ENCODE measurements at regions not wholly inside any gene's neighbourhood (a gene's known extent, or its start where the extent isn't known, plus 50 kb on each side); places are given as distances from the start of the nearest gene placed in this dataset.

DNA sequence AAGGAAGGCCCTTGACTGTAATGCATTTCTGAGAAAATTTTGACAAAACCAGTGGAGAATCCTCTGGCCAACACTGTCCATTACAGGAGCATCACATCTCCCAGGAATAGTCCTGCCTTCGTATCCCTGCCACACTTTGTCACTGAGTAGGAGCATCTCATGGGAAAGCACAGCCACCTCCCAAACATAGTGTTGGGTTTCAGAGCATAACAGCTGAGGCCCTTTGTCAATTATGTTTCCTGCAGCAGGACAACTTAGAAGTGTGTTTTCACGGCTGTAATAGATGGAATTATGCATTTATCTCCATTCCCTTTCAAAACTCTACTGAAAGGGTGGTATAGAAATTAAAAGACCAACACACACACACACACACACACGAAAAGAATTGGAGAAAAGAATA lies 91.1 kb upstream of the SMAD1 start:
- H3K9me3 ChIP-seq (ENCODE audit: control insufficient read depth, insufficient read depth, low read length): no peaks in the 10 kb centered on the region
- H3K27me3 ChIP-seq (ENCODE audit: control insufficient read depth, insufficient read depth, low read length): no peaks in the 10 kb centered on the region
- H3K9ac ChIP-seq (ENCODE audit: low read depth, low read length): no peak overlapping the region
- H3K36me3 ChIP-seq (ENCODE audit: control insufficient read depth, insufficient read depth, low read length): no peaks in the 10 kb centered on the region
- H3K27ac ChIP-seq (ENCODE audit: low read depth, low read length): no peak overlapping the region
- H3K4me3 ChIP-seq (ENCODE audit: low read depth, low read length): no peak overlapping the region
- H3K4me1 ChIP-seq (ENCODE audit: control insufficient read depth, insufficient read depth, low read length): no peaks in the 10 kb centered on the region

DNA sequence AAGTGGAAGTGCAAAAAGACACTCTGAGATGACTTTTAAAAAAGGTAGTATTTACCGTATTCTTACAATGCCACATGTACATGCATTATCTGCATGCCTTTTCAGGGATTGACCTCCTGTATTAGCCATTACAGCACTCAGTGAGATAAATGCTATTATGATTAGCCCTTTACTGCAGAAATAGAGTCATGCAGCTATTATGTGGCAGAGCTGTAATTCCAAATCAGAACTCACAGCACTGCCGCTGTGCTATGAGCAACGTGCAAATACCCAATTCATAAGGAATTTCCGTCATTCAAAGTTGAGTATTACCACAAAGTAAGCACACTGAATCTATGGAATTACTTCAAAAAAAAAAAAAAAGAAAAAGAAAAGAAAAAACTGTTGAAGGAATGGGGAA lies 92.1 kb upstream of the SMAD1 start:
- Histone ChIP-seq H3K4me1 (ENCODE audit: control insufficient read depth, insufficient read depth, low read length) (no peaks in the 10 kb centered on the region), H3K9me3 (ENCODE audit: control insufficient read depth, insufficient read depth, low read length) (no peaks in the 10 kb centered on the region), H3K27me3 (ENCODE audit: control insufficient read depth, insufficient read depth, low read length) (no peaks in the 10 kb centered on the region), H3K36me3 (ENCODE audit: control insufficient read depth, insufficient read depth, low read length) (no peaks in the 10 kb centered on the region), H3K4me3 (ENCODE audit: low read depth, low read length) (no peak overlapping the region), H3K27ac (ENCODE audit: low read depth, low read length) (no peak overlapping the region), H3K9ac (ENCODE audit: low read depth, low read length) (no peak overlapping the region)

DNA sequence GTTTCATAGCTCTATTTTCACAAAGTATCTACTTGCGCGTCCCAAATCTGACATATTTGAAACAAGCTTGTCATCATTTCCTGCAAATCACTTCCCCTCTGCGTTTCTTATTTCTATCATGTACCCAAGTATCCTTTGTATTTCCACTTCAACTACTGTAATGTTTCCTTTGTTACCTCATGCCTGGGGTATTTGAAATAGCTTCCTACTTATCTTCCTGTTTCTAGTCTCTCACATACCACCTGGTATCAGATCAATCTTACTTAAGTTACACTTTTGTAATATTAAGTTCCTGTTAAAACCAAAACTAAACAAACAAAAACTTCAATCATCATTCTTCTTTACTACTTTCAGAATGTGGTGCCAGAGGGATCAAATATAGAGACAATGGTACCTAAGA lies 93.6 kb upstream of the SMAD1 start:
- no peaks in the 10 kb centered on the region for H3K9me3 ChIP-seq (ENCODE audit: control insufficient read depth, insufficient read depth, low read length)
- H3K9ac ChIP-seq (ENCODE audit: low read depth, low read length): no peak overlapping the region
- H3K27me3 ChIP-seq (ENCODE audit: control insufficient read depth, insufficient read depth, low read length): no peaks in the 10 kb centered on the region
- H3K4me1 ChIP-seq (ENCODE audit: control insufficient read depth, insufficient read depth, low read length): no peaks in the 10 kb centered on the region
- no peak overlapping the region for H3K27ac ChIP-seq (ENCODE audit: low read depth, low read length)
- H3K4me3 ChIP-seq (ENCODE audit: low read depth, low read length): no peak overlapping the region
- no peaks in the 10 kb centered on the region for H3K36me3 ChIP-seq (ENCODE audit: control insufficient read depth, insufficient read depth, low read length)

DNA sequence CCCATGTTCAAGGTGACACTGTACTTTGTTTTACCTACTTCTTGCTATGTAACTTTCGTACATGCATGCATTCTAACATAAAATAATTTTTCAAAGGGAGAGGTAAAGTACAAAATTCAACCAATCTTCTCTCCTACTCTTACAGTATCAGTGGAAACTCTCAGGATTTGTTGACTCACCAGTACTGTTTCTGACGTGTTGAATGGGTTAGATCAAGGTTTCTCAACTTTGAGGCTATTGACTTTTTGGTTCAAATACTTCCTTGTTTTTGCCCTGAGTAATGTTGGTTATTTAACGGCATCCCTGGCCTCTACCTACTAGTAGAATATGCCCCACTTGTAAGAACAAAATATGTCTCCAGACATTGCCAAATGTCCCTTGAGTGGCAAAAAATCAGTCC lies 94.6 kb upstream of the SMAD1 start:
- no peaks in the 10 kb centered on the region for H3K4me1 ChIP-seq (ENCODE audit: control insufficient read depth, insufficient read depth, low read length)
- no peaks in the 10 kb centered on the region for H3K36me3 ChIP-seq (ENCODE audit: control insufficient read depth, insufficient read depth, low read length)
- no peak overlapping the region for H3K4me3 ChIP-seq (ENCODE audit: low read depth, low read length)
- H3K9ac ChIP-seq (ENCODE audit: low read depth, low read length): no peak overlapping the region
- H3K27me3 ChIP-seq (ENCODE audit: control insufficient read depth, insufficient read depth, low read length): no peaks in the 10 kb centered on the region
- H3K27ac ChIP-seq (ENCODE audit: low read depth, low read length): no peak overlapping the region
- H3K9me3 ChIP-seq (ENCODE audit: control insufficient read depth, insufficient read depth, low read length): no peaks in the 10 kb centered on the region

DNA sequence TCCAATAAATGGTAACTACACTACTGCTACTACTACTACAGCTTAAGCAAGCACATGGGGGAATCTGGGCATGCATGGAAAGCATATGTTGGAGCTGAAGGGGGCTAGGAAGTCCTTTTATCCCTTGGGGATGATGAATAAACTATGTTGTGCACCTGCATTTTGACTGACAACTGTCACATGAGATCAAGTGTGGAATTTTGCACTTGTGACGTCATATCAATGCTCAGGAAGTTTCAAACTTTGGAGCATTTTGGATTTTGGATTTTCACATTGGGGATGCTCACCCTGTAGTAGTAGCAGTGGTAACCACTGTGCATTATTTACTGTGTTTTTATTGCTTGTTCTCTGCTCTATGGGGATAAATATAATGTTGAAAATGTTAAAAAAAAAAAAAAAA lies 100.5 kb upstream of the SMAD1 start:
- no peaks in the 10 kb centered on the region; the same call in 1 of the 2 replicates for H3K9me3 ChIP-seq (ENCODE audit: control insufficient read depth, insufficient read depth, low read length)
- H3K4me3 ChIP-seq (ENCODE audit: low read depth, low read length): no peak overlapping the region
- no peaks in the 10 kb centered on the region for H3K27me3 ChIP-seq (ENCODE audit: control insufficient read depth, insufficient read depth, low read length)
- no peak overlapping the region for H3K27ac ChIP-seq (ENCODE audit: low read depth, low read length)
- H3K4me1 ChIP-seq (ENCODE audit: control insufficient read depth, insufficient read depth, low read length): no peaks in the 10 kb centered on the region
- H3K9ac ChIP-seq (ENCODE audit: low read depth, low read length): no peak overlapping the region
- no peaks in the 10 kb centered on the region for H3K36me3 ChIP-seq (ENCODE audit: control insufficient read depth, insufficient read depth, low read length)

DNA sequence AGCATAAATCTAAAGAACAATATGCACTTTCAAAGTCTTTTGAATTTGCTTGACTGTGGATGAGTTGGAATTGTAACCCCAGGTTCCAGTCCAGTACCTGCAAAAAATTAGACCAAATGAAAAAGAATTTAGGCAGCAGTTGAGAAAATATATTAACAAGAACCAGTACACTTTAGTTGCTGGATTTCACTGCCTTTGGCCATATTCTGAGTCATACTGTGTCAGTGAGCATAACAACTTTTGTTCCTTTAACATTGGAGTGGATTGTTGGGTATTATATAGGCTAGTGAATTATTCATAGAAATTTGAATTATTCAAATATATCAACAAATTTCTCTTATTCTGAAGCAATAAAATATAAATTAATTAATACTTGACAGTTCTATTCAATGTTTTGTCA lies 101.5 kb upstream of the SMAD1 start:
- H3K9ac ChIP-seq (ENCODE audit: low read depth, low read length): no peak overlapping the region
- H3K4me3 ChIP-seq (ENCODE audit: low read depth, low read length): no peak overlapping the region
- no peaks in the 10 kb centered on the region; the same call in 1 of the 2 replicates for H3K9me3 ChIP-seq (ENCODE audit: control insufficient read depth, insufficient read depth, low read length)
- H3K4me1 ChIP-seq (ENCODE audit: control insufficient read depth, insufficient read depth, low read length): no peaks in the 10 kb centered on the region
- no peaks in the 10 kb centered on the region for H3K27me3 ChIP-seq (ENCODE audit: control insufficient read depth, insufficient read depth, low read length)
- H3K27ac ChIP-seq (ENCODE audit: low read depth, low read length): no peak overlapping the region
- H3K36me3 ChIP-seq (ENCODE audit: control insufficient read depth, insufficient read depth, low read length): no peaks in the 10 kb centered on the region

DNA sequence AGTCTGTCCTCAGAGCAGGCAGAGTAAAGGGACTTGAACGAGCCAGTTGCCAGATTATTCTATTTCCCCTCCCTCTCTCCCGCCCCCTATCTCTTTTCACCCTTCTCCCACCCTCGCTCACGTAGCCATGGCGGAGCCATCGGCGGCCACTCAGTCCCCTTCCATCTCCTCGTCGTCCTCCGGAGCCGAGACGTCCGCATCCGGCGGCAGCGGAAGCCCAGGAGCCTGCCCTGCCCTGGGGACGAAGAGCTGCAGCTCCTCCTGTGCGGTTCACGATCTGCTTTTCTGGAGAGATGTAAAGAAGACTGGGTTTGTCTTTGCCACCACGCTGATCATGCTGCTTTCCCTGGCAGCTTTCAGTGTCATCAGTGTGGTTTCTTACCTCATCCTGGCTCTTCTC lies 106.2 kb upstream of the SMAD1 start:
- no peaks in the 10 kb centered on the region for H3K27me3 ChIP-seq (ENCODE audit: control insufficient read depth, insufficient read depth, low read length)
- H3K9me3 ChIP-seq (ENCODE audit: control insufficient read depth, insufficient read depth, low read length): no peaks in the 10 kb centered on the region; the same call in 1 of the 2 replicates
- H3K27ac ChIP-seq (ENCODE audit: low read depth, low read length): no peak overlapping the region
- no peak overlapping the region for H3K4me3 ChIP-seq (ENCODE audit: low read depth, low read length)
- H3K9ac ChIP-seq (ENCODE audit: low read depth, low read length): no peak overlapping the region
- no peaks in the 10 kb centered on the region for H3K4me1 ChIP-seq (ENCODE audit: control insufficient read depth, insufficient read depth, low read length)
- no peaks in the 10 kb centered on the region for H3K36me3 ChIP-seq (ENCODE audit: control insufficient read depth, insufficient read depth, low read length)

DNA sequence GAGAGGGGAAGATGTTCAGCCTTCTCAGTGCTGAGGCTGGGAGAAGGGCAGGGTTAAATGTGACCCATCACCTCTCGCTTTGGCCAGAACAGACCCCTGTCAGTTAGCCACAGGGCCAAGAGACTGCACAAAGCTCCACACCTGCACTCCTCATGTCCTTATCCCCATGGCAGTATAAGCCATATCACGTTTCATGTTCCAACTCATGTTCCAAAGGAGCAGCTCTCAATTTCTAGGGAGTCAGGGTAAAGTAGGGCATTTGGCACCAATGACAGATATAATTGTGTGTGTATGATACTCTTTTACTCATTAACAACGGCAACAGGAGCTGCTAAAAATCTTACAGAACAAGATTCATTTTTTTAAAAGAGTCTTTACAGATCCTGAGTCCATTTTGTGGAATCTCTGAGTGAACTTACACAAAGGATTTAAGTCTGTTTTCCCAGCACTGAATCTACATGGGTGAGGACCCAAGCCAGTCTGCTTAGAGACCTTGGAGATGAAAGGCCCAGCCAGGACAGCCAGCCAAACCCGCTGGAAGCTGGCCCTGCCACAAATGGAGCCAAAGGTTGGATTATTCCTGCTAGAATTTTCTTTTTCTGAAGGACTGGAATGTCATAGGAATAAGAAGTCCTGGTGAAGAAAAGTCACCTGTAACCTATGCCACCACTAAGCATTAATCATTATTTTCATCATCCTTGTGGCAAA lies 129.1 kb upstream of the SMAD1 start:
- H3K4me3 ChIP-seq (ENCODE audit: low read depth, low read length): no peak overlapping the region
- no peak overlapping the region for H3K9ac ChIP-seq (ENCODE audit: low read depth, low read length)
- H3K9me3 ChIP-seq (ENCODE audit: control insufficient read depth, insufficient read depth, low read length): no peaks in the 10 kb centered on the region
- H3K4me1 ChIP-seq (ENCODE audit: control insufficient read depth, insufficient read depth, low read length): no peaks in the 10 kb centered on the region
- no peak overlapping the region for H3K27ac ChIP-seq (ENCODE audit: low read depth, low read length)
- H3K36me3 ChIP-seq (ENCODE audit: control insufficient read depth, insufficient read depth, low read length): no peaks in the 10 kb centered on the region
- no peaks in the 10 kb centered on the region for H3K27me3 ChIP-seq (ENCODE audit: control insufficient read depth, insufficient read depth, low read length)

DNA sequence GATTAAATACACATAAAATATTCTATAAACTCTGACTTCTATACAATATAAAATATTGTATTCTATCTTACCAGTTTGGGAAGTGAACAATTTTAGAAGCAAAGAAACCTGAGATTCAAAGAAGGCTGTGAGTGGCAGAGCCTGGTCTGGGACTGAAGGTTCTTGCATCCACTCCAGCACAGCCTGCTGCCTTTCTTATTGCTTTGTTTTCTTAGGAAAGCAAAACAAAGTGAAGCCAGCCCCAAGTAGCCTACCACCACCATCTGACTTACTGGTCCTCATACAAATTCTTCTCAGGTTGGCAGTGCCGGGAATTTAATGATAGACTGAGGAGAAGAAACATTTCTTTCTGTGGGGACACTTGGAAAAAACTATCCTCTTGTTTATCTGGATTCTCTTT lies 129.7 kb upstream of the SMAD1 start:
- Histone ChIP-seq H3K36me3 (ENCODE audit: control insufficient read depth, insufficient read depth, low read length) (no peaks in the 10 kb centered on the region), H3K27me3 (ENCODE audit: control insufficient read depth, insufficient read depth, low read length) (no peaks in the 10 kb centered on the region), H3K4me1 (ENCODE audit: control insufficient read depth, insufficient read depth, low read length) (no peaks in the 10 kb centered on the region), H3K9me3 (ENCODE audit: control insufficient read depth, insufficient read depth, low read length) (no peaks in the 10 kb centered on the region), H3K4me3 (ENCODE audit: low read depth, low read length) (no peak overlapping the region), H3K9ac (ENCODE audit: low read depth, low read length) (no peak overlapping the region), H3K27ac (ENCODE audit: low read depth, low read length) (no peak overlapping the region)

DNA sequence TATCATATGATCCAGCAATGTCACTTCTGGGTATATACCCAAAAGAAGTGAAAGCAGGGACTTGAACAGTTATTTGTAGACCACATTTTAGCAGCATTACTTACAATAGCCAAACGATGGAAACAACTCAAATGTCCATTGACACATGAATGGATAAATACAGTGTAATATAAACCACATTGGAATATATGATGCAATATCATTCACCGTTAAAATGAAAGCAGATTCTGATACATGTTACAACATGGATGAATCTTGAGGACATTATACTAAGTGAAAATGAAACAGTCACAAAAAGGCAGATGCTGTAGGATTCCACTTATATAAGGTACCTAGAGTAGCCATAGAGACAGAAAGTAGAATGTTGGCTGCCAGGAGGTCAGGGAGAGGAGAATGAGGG lies 130.5 kb upstream of the SMAD1 start:
- Histone ChIP-seq H3K27ac (ENCODE audit: low read depth, low read length) (no peak overlapping the region), H3K36me3 (ENCODE audit: control insufficient read depth, insufficient read depth, low read length) (no peaks in the 10 kb centered on the region), H3K4me3 (ENCODE audit: low read depth, low read length) (no peak overlapping the region), H3K4me1 (ENCODE audit: control insufficient read depth, insufficient read depth, low read length) (no peaks in the 10 kb centered on the region), H3K27me3 (ENCODE audit: control insufficient read depth, insufficient read depth, low read length) (no peaks in the 10 kb centered on the region), H3K9ac (ENCODE audit: low read depth, low read length) (no peak overlapping the region), H3K9me3 (ENCODE audit: control insufficient read depth, insufficient read depth, low read length) (no peaks in the 10 kb centered on the region)

DNA sequence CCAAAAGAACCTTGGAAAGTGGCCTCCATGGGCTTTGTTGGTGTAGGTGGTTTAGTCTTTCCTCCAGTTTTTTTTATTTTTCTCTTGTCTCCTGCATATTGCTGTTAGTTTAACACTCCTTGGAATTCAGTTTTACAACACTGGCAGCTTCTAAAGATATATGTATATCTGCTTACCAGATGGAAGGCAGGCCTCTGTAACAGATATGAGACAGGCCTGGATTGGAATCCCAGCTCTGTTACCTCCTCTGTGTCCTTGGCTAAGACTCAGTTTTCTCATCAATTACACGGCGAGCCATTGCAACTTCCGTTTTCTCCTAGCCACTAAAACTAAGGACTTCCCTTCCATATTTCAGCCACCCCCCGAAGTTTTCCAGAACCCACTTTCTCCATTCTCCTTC lies 133.4 kb upstream of the SMAD1 start:
- Histone ChIP-seq H3K4me1 (ENCODE audit: control insufficient read depth, insufficient read depth, low read length) (no peaks in the 10 kb centered on the region), H3K27ac (ENCODE audit: low read depth, low read length) (no peak overlapping the region), H3K9ac (ENCODE audit: low read depth, low read length) (no peak overlapping the region), H3K4me3 (ENCODE audit: low read depth, low read length) (no peak overlapping the region), H3K27me3 (ENCODE audit: control insufficient read depth, insufficient read depth, low read length) (no peaks in the 10 kb centered on the region), H3K36me3 (ENCODE audit: control insufficient read depth, insufficient read depth, low read length) (no peaks in the 10 kb centered on the region), H3K9me3 (ENCODE audit: control insufficient read depth, insufficient read depth, low read length) (no peaks in the 10 kb centered on the region)

DNA sequence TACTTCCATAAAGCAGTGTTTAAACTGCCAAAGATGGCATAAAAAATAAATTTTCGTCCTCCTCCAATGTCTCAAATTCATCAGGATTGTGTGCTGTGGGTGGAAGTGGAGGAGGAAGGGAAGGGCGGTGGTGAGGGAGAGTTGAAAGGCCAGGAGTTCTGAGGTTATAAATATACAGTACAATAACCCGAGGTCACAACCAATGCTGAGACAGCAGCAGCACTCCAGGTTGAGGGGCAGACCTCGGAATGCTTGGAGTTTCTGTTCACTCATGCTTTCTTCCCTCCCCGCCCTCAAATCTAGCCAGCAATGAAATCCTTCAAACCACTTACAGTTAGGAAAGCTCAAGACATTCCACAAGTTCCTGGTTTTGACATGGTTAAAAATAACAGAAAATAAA lies 134.0 kb upstream of the SMAD1 start:
- Histone ChIP-seq H3K9ac (ENCODE audit: low read depth, low read length) (no peak overlapping the region), H3K4me1 (ENCODE audit: control insufficient read depth, insufficient read depth, low read length) (no peaks in the 10 kb centered on the region), H3K36me3 (ENCODE audit: control insufficient read depth, insufficient read depth, low read length) (no peaks in the 10 kb centered on the region), H3K9me3 (ENCODE audit: control insufficient read depth, insufficient read depth, low read length) (no peaks in the 10 kb centered on the region), H3K27me3 (ENCODE audit: control insufficient read depth, insufficient read depth, low read length) (no peaks in the 10 kb centered on the region), H3K4me3 (ENCODE audit: low read depth, low read length) (no peak overlapping the region), H3K27ac (ENCODE audit: low read depth, low read length) (no peak overlapping the region)

Data from HUES48 (cell line).